HUES64 (cell line): ENCODE measurements at regions not wholly inside any gene's neighbourhood (a gene's known extent, or its start where the extent isn't known, plus 50 kb on each side); places are given as distances from the start of the nearest gene placed in this dataset.

Source experiments
- H3K27ac ChIP-seq: 2 replicates; pipeline ENCODE4 v1.7.0; 2013; ENCODE audit warnings: low read depth, low read length, inconsistent platforms
- H3K27me3 ChIP-seq: 2 replicates; pipeline ENCODE4 v1.6.1; 2013; ENCODE audit warnings: mild to moderate bottlenecking, low read length; ENCODE audit not compliant: insufficient read depth
- H3K36me3 ChIP-seq: 2 replicates; pipeline ENCODE4 v1.6.1; 2013; ENCODE audit warnings: mild to moderate bottlenecking, low read length; ENCODE audit not compliant: insufficient read depth
- H3K4me1 ChIP-seq: 2 replicates; pipeline ENCODE4 v1.6.1; 2013; ENCODE audit warnings: mild to moderate bottlenecking, low read length, moderate library complexity; ENCODE audit not compliant: insufficient read depth
- H3K4me3 ChIP-seq: 2 replicates; pipeline ENCODE4 v1.5.1; 2013; ENCODE audit warnings: mild to moderate bottlenecking, low read length, moderate library complexity
- H3K9ac ChIP-seq: 2 replicates; pipeline ENCODE4 v1.6.1; 2013; ENCODE audit warnings: mild to moderate bottlenecking, low read depth, low read length
- H3K9me3 ChIP-seq: 2 replicates; pipeline ENCODE4 v1.6.1; 2013; ENCODE audit warnings: low read depth, low read length; ENCODE audit not compliant: insufficient read depth
- WGBS: fragments of 150-250, 120-280 bp; methylation state at CpG from one replicate; pipeline ENCODE4 v1.1.7; 2013; ENCODE audit warnings: missing lambda C conversion rate; 5-methylcytosine and 5-hydroxymethylcytosine counted together

GRCh38 chr1:30273021-30273325 is 450.4 kb downstream of the MATN1 start:
- no peaks in the 10 kb centered on the region for H3K27me3 ChIP-seq
- no peak overlapping the region for H3K27ac ChIP-seq
- WGBS, result 90% methylated on average over 1 of the region's 1 CpG
- H3K4me1 ChIP-seq, result no peaks in the 10 kb centered on the region
- H3K36me3 ChIP-seq, result no peaks in the 10 kb centered on the region
- H3K4me3 ChIP-seq, result no peak overlapping the region
- H3K9me3 ChIP-seq, result peaks cover 6% of the 10 kb centered on the region
- no peak overlapping the region for H3K9ac ChIP-seq

GRCh38 chr1:30272277-30273020 is 450.9 kb downstream of the MATN1 start:
- Histone ChIP-seq H3K4me3 (no peak overlapping the region), H3K4me1 (no peaks in the 10 kb centered on the region), H3K9ac (no peak overlapping the region), H3K36me3 (no peaks in the 10 kb centered on the region), H3K27me3 (no peaks in the 10 kb centered on the region), H3K27ac (no peak overlapping the region), H3K9me3 (peaks cover 6% of the 10 kb centered on the region)
- 90% methylated on average over 6 of the region's 6 CpGs for WGBS

GRCh38 chr1:30271401-30272276 is 451.7 kb downstream of the MATN1 start:
- H3K27ac ChIP-seq, result no peak overlapping the region
- WGBS, result 90% methylated on average over 9 of the region's 10 CpGs
- H3K36me3 ChIP-seq, result no peaks in the 10 kb centered on the region
- no peaks in the 10 kb centered on the region for H3K4me1 ChIP-seq
- peaks cover 6% of the 10 kb centered on the region for H3K9me3 ChIP-seq
- no peak overlapping the region for H3K9ac ChIP-seq
- no peak overlapping the region for H3K4me3 ChIP-seq
- H3K27me3 ChIP-seq, result no peaks in the 10 kb centered on the region

- Histone ChIP-seq H3K27me3 (no peaks in the 10 kb centered on the region), H3K9ac (no peak overlapping the region), H3K36me3 (no peaks in the 10 kb centered on the region), H3K4me3 (no peak overlapping the region), H3K9me3 (peaks cover 6% of the 10 kb centered on the region), H3K27ac (no peak overlapping the region), H3K4me1 (no peaks in the 10 kb centered on the region)
- 100% methylated on average over 1 of the region's 1 CpG for WGBS
Measured at GRCh38 chr1:30270461-30270860, 452.9 kb downstream of the MATN1 start.

- Histone ChIP-seq H3K27ac (no peak overlapping the region), H3K9me3 (peaks cover 2% of the 10 kb centered on the region), H3K4me1 (no peaks in the 10 kb centered on the region), H3K27me3 (no peaks in the 10 kb centered on the region), H3K4me3 (no peak overlapping the region), H3K36me3 (no peaks in the 10 kb centered on the region), H3K9ac (no peak overlapping the region)
- 92% methylated on average over 4 of the region's 4 CpGs for WGBS
Measured at GRCh38 chr1:30268923-30269666, 454.3 kb downstream of the MATN1 start.

GRCh38 chr1:30267856-30268255 is 455.5 kb downstream of the MATN1 start:
- Histone ChIP-seq H3K9me3 (no peaks in the 10 kb centered on the region), H3K4me3 (no peak overlapping the region), H3K4me1 (no peaks in the 10 kb centered on the region), H3K36me3 (no peaks in the 10 kb centered on the region), H3K27me3 (no peaks in the 10 kb centered on the region), H3K27ac (no peak overlapping the region), H3K9ac (no peak overlapping the region)
- 89% methylated on average over 6 of the region's 6 CpGs for WGBS

- H3K4me3 ChIP-seq, result no peak overlapping the region
- H3K27ac ChIP-seq, result no peak overlapping the region
- H3K4me1 ChIP-seq, result no peaks in the 10 kb centered on the region
- H3K9me3 ChIP-seq, result no peaks in the 10 kb centered on the region
- WGBS, result 90% methylated on average over 4 of the region's 4 CpGs
- H3K27me3 ChIP-seq, result no peaks in the 10 kb centered on the region
- no peaks in the 10 kb centered on the region for H3K36me3 ChIP-seq
- H3K9ac ChIP-seq, result no peak overlapping the region
Measured at GRCh38 chr1:30267046-30267445, 456.3 kb downstream of the MATN1 start.

- H3K4me3 ChIP-seq, result no peak overlapping the region
- no peaks in the 10 kb centered on the region for H3K4me1 ChIP-seq
- H3K27ac ChIP-seq, result no peak overlapping the region
- no peak overlapping the region for H3K9ac ChIP-seq
- WGBS, result 89% methylated on average over 15 of the region's 15 CpGs
- H3K27me3 ChIP-seq, result no peaks in the 10 kb centered on the region
- H3K9me3 ChIP-seq, result no peaks in the 10 kb centered on the region
- H3K36me3 ChIP-seq, result no peaks in the 10 kb centered on the region
Measured at GRCh38 chr1:30265127-30266070, 458.0 kb downstream of the MATN1 start.

GRCh38 chr1:30264672-30265025 is 458.7 kb downstream of the MATN1 start:
- H3K4me3 ChIP-seq, result no peak overlapping the region

GRCh38 chr1:30263888-30264671 is 459.3 kb downstream of the MATN1 start:
- H3K27ac ChIP-seq, result no peak overlapping the region

More at GRCh38 chr1:30264672-30265025, 458.7 kb downstream of the MATN1 start:
- Histone ChIP-seq H3K9ac (no peak overlapping the region), H3K9me3 (no peaks in the 10 kb centered on the region), H3K36me3 (no peaks in the 10 kb centered on the region), H3K27ac (no peak overlapping the region), H3K4me1 (no peaks in the 10 kb centered on the region), H3K27me3 (no peaks in the 10 kb centered on the region)
- 91% methylated on average over 3 of the region's 4 CpGs for WGBS

More at GRCh38 chr1:30263888-30264671, 459.3 kb downstream of the MATN1 start:
- Histone ChIP-seq H3K4me3 (no peak overlapping the region), H3K9me3 (no peaks in the 10 kb centered on the region), H3K27me3 (no peaks in the 10 kb centered on the region), H3K4me1 (no peaks in the 10 kb centered on the region), H3K9ac (no peak overlapping the region), H3K36me3 (no peaks in the 10 kb centered on the region)
- WGBS, result 87% methylated on average over 9 of the region's 9 CpGs
